HEK293 (cell line): ENCODE measurements at regions not wholly inside any gene's neighbourhood (a gene's known extent, or its start where the extent isn't known, plus 50 kb on each side); places are given as distances from the start of the nearest gene placed in this dataset.

Experiments used
- CTCF ChIA-PET: fragments of 350-600 bp; formaldehyde crosslinking; extraction: SDS; loops from one replicate; lab custom pipeline; 2021; ENCODE audit warnings: antibody characterized with exemption; lab: Yijun Ruan, JAX
- POLR2A ChIA-PET: fragments of 300-600 bp; formaldehyde crosslinking; extraction: SDS; loops from one replicate; lab custom pipeline; 2020; ENCODE audit warnings: antibody characterized with exemption, inconsistent platforms; lab: Yijun Ruan, JAX
- H3K27ac ChIP-seq: fragments of 200-500 bp; sonication (Bioruptor generic); 2 replicates; pipeline ENCODE4 v1.5.1; 2014; ENCODE audit warnings: low read depth, low read length, control low read depth, inconsistent platforms; ENCODE audit errors: extremely low read depth
- H3K36me3 ChIP-seq, 2 experiments: fragments of 200-500 bp in 1 of 2; sonication (Bioruptor generic) in 1 of 2; 1 replicate in 1 of 2; 2 replicates in 1 of 2; pipeline ENCODE4 v1.5.1; 2014 to 2017; ENCODE audit warnings: inconsistent platforms in 2 of 2, low read length in 2 of 2; ENCODE audit not compliant: control insufficient read depth in 2 of 2, insufficient read depth in 1 of 2
- H3K4me1 ChIP-seq: fragments of 200-500 bp; sonication (Bioruptor generic); 2 replicates; pipeline ENCODE4 v1.5.1; 2014; ENCODE audit warnings: mild to moderate bottlenecking, low read length, inconsistent platforms; ENCODE audit not compliant: control insufficient read depth, insufficient read depth
- H3K4me3 ChIP-seq: 2 replicates; pipeline ENCODE4 v1.5.1; 2011; ENCODE audit warnings: low read depth, mild to moderate bottlenecking, control low read depth, low read length, moderate library complexity
- H3K9me3 ChIP-seq: fragments of 200-500 bp; sonication (Bioruptor generic); 2 replicates; pipeline ENCODE4 v1.5.1; 2014; ENCODE audit warnings: low read depth, low read length, inconsistent platforms; ENCODE audit not compliant: control insufficient read depth, insufficient read depth
- GFI1B ChIP-seq: fragments of 450-650 bp; formaldehyde crosslinking; IDR thresholded peaks from 2 replicates; pipeline ENCODE4 v1.5.1; 2016; ENCODE audit warnings: missing biosample characterization, missing genetic modification characterization
- GLI2 ChIP-seq: fragments of 450-650 bp; formaldehyde crosslinking; IDR thresholded peaks from 2 replicates; pipeline ENCODE4; 2017; ENCODE audit warnings: missing biosample characterization, missing genetic modification characterization, low read depth, borderline replicate concordance
- HOXA7 ChIP-seq: sonication (generic); formaldehyde crosslinking; IDR thresholded peaks from 2 replicates; pipeline ENCODE4 v1.8.1; 2022; ENCODE audit warnings: missing genetic modification reagents, borderline replicate concordance
- INSM2 ChIP-seq: fragments of 450-650 bp; formaldehyde crosslinking; IDR thresholded peaks from 2 replicates; pipeline ENCODE4 v1.5.1; 2016; ENCODE audit warnings: missing biosample characterization, missing genetic modification characterization
- MZF1 ChIP-seq: fragments of 450-650 bp; formaldehyde crosslinking; IDR thresholded peaks from 2 replicates; pipeline ENCODE4 v1.5.1; 2017; ENCODE audit warnings: missing biosample characterization, missing genetic modification characterization, borderline replicate concordance
- RBAK ChIP-seq: fragments of 450-650 bp; formaldehyde crosslinking; IDR thresholded peaks from 2 replicates; pipeline ENCODE4 v1.5.1; 2016; ENCODE audit warnings: missing biosample characterization, missing genetic modification characterization
- SP3 ChIP-seq: fragments of 450-650 bp; formaldehyde crosslinking; IDR thresholded peaks from 2 replicates; pipeline ENCODE4 v1.5.1; 2016; ENCODE audit warnings: missing biosample characterization, missing genetic modification characterization
- ZFP3 ChIP-seq: fragments of 450-650 bp; formaldehyde crosslinking; IDR thresholded peaks from 2 replicates; pipeline ENCODE4 v1.5.1; 2016; ENCODE audit warnings: low read depth, missing biosample characterization, missing genetic modification characterization
- ZNF10 ChIP-seq: fragments of 450-650 bp; formaldehyde crosslinking; IDR thresholded peaks from 2 replicates; pipeline ENCODE4 v1.5.1; 2017; ENCODE audit warnings: missing biosample characterization, missing genetic modification characterization
- ZNF133 ChIP-seq: fragments of 450-650 bp; formaldehyde crosslinking; IDR thresholded peaks from 2 replicates; pipeline ENCODE4 v1.5.1; 2016; ENCODE audit warnings: missing biosample characterization, missing genetic modification characterization
- ZNF202 ChIP-seq: fragments of 450-650 bp; formaldehyde crosslinking; IDR thresholded peaks from 2 replicates; pipeline ENCODE4 v1.5.1; 2016; ENCODE audit warnings: missing biosample characterization, missing genetic modification characterization, borderline replicate concordance
- ZNF223 ChIP-seq: fragments of 450-650 bp; formaldehyde crosslinking; IDR thresholded peaks from 2 replicates; pipeline ENCODE4 v1.5.1; 2016; ENCODE audit warnings: missing biosample characterization, missing genetic modification characterization
- ZNF266 ChIP-seq: fragments of 450-650 bp; formaldehyde crosslinking; IDR thresholded peaks from 2 replicates; pipeline ENCODE4 v1.5.1; 2016; ENCODE audit warnings: missing biosample characterization, missing genetic modification characterization, low read depth
- ZNF324 ChIP-seq: fragments of 450-650 bp; formaldehyde crosslinking; IDR thresholded peaks from 2 replicates; pipeline ENCODE4 v1.5.1; 2016; ENCODE audit warnings: missing biosample characterization, missing genetic modification characterization
- ZNF335 ChIP-seq: fragments of 450-650 bp; formaldehyde crosslinking; conservative IDR thresholded peaks from 2 replicates; pipeline ENCODE4 v1.5.1; 2016; ENCODE audit warnings: missing biosample characterization, missing genetic modification characterization
- ZNF350 ChIP-seq: fragments of 450-650 bp; formaldehyde crosslinking; IDR thresholded peaks from 2 replicates; pipeline ENCODE4 v1.5.0; 2017; ENCODE audit warnings: missing biosample characterization, mild to moderate bottlenecking, missing genetic modification characterization
- ZNF555 ChIP-seq: fragments of 450-650 bp; formaldehyde crosslinking; conservative IDR thresholded peaks from 2 replicates; pipeline ENCODE4 v1.5.1; 2017; ENCODE audit warnings: missing biosample characterization, mild to moderate bottlenecking, missing genetic modification characterization, inconsistent platforms
- ZNF585B ChIP-seq: fragments of 450-650 bp; formaldehyde crosslinking; IDR thresholded peaks from 2 replicates; pipeline ENCODE4 v1.5.1; 2016; ENCODE audit warnings: missing biosample characterization, missing genetic modification characterization
- ZNF654 ChIP-seq: fragments of 450-650 bp; formaldehyde crosslinking; IDR thresholded peaks from 2 replicates; pipeline ENCODE4 v1.5.1; 2016; ENCODE audit warnings: low read depth, missing biosample characterization, missing genetic modification characterization
- ZNF701 ChIP-seq: fragments of 450-650 bp; formaldehyde crosslinking; IDR thresholded peaks from 2 replicates; pipeline ENCODE4 v1.5.1; 2016; ENCODE audit warnings: missing biosample characterization, missing genetic modification characterization
- ZSCAN16 ChIP-seq: fragments of 450-650 bp; formaldehyde crosslinking; IDR thresholded peaks from 2 replicates; pipeline ENCODE4 v1.5.1; 2016; ENCODE audit warnings: missing biosample characterization, missing genetic modification characterization
- ZXDB ChIP-seq: fragments of 450-650 bp; formaldehyde crosslinking; IDR thresholded peaks from 2 replicates; pipeline ENCODE4 v1.5.1; 2016; ENCODE audit warnings: missing biosample characterization, missing genetic modification characterization
- TF ChIP-seq, protein P1 (sequence below): fragments of 450-650 bp; formaldehyde crosslinking; IDR thresholded peaks from 2 replicates; pipeline ENCODE4 v1.5.1; 2016; ENCODE audit warnings: missing biosample characterization, missing genetic modification characterization, borderline replicate concordance
- TF ChIP-seq, protein P2 (sequence below): fragments of 450-650 bp; formaldehyde crosslinking; IDR thresholded peaks from 2 replicates; pipeline ENCODE4 v1.5.1; 2016; ENCODE audit warnings: missing biosample characterization, missing genetic modification characterization

- TF ChIP-seq, protein P1, sequence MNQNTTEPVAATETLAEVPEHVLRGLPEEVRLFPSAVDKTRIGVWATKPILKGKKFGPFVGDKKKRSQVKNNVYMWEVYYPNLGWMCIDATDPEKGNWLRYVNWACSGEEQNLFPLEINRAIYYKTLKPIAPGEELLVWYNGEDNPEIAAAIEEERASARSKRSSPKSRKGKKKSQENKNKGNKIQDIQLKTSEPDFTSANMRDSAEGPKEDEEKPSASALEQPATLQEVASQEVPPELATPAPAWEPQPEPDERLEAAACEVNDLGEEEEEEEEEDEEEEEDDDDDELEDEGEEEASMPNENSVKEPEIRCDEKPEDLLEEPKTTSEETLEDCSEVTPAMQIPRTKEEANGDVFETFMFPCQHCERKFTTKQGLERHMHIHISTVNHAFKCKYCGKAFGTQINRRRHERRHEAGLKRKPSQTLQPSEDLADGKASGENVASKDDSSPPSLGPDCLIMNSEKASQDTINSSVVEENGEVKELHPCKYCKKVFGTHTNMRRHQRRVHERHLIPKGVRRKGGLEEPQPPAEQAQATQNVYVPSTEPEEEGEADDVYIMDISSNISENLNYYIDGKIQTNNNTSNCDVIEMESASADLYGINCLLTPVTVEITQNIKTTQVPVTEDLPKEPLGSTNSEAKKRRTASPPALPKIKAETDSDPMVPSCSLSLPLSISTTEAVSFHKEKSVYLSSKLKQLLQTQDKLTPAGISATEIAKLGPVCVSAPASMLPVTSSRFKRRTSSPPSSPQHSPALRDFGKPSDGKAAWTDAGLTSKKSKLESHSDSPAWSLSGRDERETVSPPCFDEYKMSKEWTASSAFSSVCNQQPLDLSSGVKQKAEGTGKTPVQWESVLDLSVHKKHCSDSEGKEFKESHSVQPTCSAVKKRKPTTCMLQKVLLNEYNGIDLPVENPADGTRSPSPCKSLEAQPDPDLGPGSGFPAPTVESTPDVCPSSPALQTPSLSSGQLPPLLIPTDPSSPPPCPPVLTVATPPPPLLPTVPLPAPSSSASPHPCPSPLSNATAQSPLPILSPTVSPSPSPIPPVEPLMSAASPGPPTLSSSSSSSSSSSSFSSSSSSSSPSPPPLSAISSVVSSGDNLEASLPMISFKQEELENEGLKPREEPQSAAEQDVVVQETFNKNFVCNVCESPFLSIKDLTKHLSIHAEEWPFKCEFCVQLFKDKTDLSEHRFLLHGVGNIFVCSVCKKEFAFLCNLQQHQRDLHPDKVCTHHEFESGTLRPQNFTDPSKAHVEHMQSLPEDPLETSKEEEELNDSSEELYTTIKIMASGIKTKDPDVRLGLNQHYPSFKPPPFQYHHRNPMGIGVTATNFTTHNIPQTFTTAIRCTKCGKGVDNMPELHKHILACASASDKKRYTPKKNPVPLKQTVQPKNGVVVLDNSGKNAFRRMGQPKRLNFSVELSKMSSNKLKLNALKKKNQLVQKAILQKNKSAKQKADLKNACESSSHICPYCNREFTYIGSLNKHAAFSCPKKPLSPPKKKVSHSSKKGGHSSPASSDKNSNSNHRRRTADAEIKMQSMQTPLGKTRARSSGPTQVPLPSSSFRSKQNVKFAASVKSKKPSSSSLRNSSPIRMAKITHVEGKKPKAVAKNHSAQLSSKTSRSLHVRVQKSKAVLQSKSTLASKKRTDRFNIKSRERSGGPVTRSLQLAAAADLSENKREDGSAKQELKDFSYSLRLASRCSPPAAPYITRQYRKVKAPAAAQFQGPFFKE (tag by site-specific recombination) = no peak
- TF ChIP-seq ZNF324 (tag by site-specific recombination) = no peak
Measured at GRCh38 chr5:115402092-115402491, 105.6 kb upstream of the CCDC112 start (continued).

DNA sequence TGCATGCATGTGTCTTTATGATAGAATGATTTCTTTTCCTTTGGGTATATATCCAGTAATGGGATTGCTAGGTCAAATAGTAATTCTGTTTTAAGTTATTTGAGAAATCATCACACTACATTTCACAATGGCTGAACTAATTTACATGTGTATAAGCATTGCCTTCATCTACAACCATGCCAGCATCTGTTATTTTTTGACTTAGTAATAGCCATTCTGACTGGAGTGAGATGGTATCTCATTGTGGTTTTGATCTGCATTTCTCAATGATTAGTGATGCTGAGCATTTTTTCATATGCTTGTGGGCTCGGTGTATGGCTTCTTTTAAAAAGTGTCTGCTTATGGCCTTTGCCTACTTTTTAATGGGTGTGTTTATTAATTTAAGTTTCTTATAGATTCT lies 102.3 kb upstream of the CCDC112 start:
- Histone ChIP-seq H3K4me1 (no peaks in the 10 kb centered on the region), H3K9me3 (no peaks in the 10 kb centered on the region), H3K4me3 (no peak overlapping the region), H3K36me3 (no peaks in the 10 kb centered on the region), H3K27ac (no peak overlapping the region)
- TF ChIP-seq ZXDB (tag by site-specific recombination) (no peak), ZNF10 (tag by site-specific recombination) (no peak), ZNF133 (tag by site-specific recombination) (no peak)
- CTCF ChIA-PET = interaction anchor here (0.6 kb wide), 1 partner anchor 65 kb away, joined by 4 read pairs; no protein-coding TSS in a partner anchor
- POLR2A ChIA-PET = no interaction called here

DNA sequence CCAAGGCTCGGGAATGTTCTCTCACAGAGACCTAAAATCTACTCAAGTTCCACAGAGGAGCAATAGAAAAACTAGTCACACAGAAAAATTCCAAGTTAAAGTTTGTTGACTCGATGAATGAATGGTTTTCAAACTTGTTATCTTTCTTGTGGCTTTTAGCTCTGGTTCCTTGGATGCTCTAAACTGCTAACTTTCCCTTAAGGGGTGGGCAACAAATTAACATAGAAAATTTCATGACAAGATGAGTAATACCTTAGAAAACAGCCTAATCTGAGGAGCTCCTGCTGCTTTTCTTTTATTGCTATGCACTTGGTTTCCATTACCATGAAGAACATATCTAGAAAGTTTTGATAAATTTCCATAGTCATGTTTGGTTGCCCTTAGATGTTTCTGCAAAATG lies 100.2 kb upstream of the CCDC112 start:
- Histone ChIP-seq H3K36me3 (no peaks in the 10 kb centered on the region), H3K4me3 (no peak overlapping the region), H3K27ac (no peak overlapping the region), H3K4me1 (no peaks in the 10 kb centered on the region), H3K9me3 (no peaks in the 10 kb centered on the region)
- ChIA-PET POLR2A (no interaction called here), CTCF (interaction anchor here (0.7 kb wide), 1 partner anchor 271 kb away, joined by 3 read pairs; no protein-coding TSS in a partner anchor)
- no peak for TF ChIP-seq ZNF654 (tag by site-specific recombination)
- no peak for TF ChIP-seq ZSCAN16 (tag by site-specific recombination)
- TF ChIP-seq RBAK (tag by site-specific recombination) = no peak
- TF ChIP-seq, protein P2, sequence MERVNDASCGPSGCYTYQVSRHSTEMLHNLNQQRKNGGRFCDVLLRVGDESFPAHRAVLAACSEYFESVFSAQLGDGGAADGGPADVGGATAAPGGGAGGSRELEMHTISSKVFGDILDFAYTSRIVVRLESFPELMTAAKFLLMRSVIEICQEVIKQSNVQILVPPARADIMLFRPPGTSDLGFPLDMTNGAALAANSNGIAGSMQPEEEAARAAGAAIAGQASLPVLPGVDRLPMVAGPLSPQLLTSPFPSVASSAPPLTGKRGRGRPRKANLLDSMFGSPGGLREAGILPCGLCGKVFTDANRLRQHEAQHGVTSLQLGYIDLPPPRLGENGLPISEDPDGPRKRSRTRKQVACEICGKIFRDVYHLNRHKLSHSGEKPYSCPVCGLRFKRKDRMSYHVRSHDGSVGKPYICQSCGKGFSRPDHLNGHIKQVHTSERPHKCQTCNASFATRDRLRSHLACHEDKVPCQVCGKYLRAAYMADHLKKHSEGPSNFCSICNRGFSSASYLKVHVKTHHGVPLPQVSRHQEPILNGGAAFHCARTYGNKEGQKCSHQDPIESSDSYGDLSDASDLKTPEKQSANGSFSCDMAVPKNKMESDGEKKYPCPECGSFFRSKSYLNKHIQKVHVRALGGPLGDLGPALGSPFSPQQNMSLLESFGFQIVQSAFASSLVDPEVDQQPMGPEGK (tag by site-specific recombination) = no peak
- TF ChIP-seq ZNF223 (tag by site-specific recombination) = no peak
- TF ChIP-seq ZNF335 (tag by site-specific recombination) = no peak
- TF ChIP-seq ZNF266 (tag by site-specific recombination) = no peak
- no peak for TF ChIP-seq GFI1B (tag by site-specific recombination)
- no peak for TF ChIP-seq ZNF555 (tag by site-specific recombination)
- no peak for TF ChIP-seq ZFP3 (tag by site-specific recombination)
- no peak for TF ChIP-seq SP3 (tag by site-specific recombination)
- TF ChIP-seq ZNF585B (tag by site-specific recombination) = no peak
- TF ChIP-seq ZNF350 = no peak
- no peak for TF ChIP-seq ZNF701 (tag by site-specific recombination)
- no peak for TF ChIP-seq GLI2 (tag by site-specific recombination)
- no peak for TF ChIP-seq ZNF202 (tag by site-specific recombination)
- no peak for TF ChIP-seq MZF1 (tag by site-specific recombination)
- no peak for TF ChIP-seq HOXA7 (CRISPR knock-in tag)
- TF ChIP-seq INSM2 (tag by site-specific recombination) = no peak
